Liver (tissue), 7 donors: ENCODE measurements at regions not wholly inside any gene's neighbourhood (a gene's known extent, or its start where the extent isn't known, plus 50 kb on each side); places are given as distances from the start of the nearest gene placed in this dataset.

ENCODE experiments used
- DNase-seq: peaks from one replicate; pipeline ENCODE4 v3.0.0-alpha.2; 2017; ENCODE audit warnings: low spot score
- H3K27ac ChIP-seq, 2 donors: one replicate each; pipeline ENCODE4 v1.7.0; 2013; ENCODE audit warnings: inconsistent platforms in 2 of 2, low read length in 2 of 2, control low read depth in 1 of 2, low read depth in 1 of 2, mild to moderate bottlenecking in 1 of 2
- H3K27me3 ChIP-seq, 4 donors: one replicate each; pipeline versions ENCODE4 v1.6.1 to v1.7.0; 2013; ENCODE audit warnings: low read length in 3 of 4, inconsistent platforms in 1 of 4, mild to moderate bottlenecking in 1 of 4, moderate library complexity in 1 of 4; ENCODE audit not compliant: control insufficient read depth in 4 of 4, insufficient read depth in 4 of 4
- H3K36me3 ChIP-seq, 4 donors: one replicate each; pipeline versions ENCODE4 v1.6.1 to v1.7.0; 2013; ENCODE audit warnings: low read length in 3 of 4, mild to moderate bottlenecking in 3 of 4, low read depth in 1 of 4, moderate library complexity in 1 of 4; ENCODE audit not compliant: control insufficient read depth in 4 of 4, insufficient read depth in 3 of 4
- H3K4me1 ChIP-seq, 4 donors: one replicate each; pipeline versions ENCODE4 v1.6.1 to v1.7.0; 2013; ENCODE audit warnings: low read length in 3 of 4, mild to moderate bottlenecking in 3 of 4, moderate library complexity in 1 of 4; ENCODE audit not compliant: control insufficient read depth in 4 of 4, insufficient read depth in 4 of 4
- H3K4me3 ChIP-seq, 3 donors: one replicate each; pipeline versions ENCODE4 v1.6.1 to v1.7.0; 2013; ENCODE audit warnings: low read length in 3 of 3, control low read depth in 1 of 3, low read depth in 1 of 3, mild to moderate bottlenecking in 1 of 3
- H3K9ac ChIP-seq, 2 donors: one replicate each; pipeline ENCODE4 v1.7.0; 2013; ENCODE audit warnings: low read length in 2 of 2, mild to moderate bottlenecking in 2 of 2, moderate library complexity in 2 of 2, control low read depth in 1 of 2, low read depth in 1 of 2
- H3K9me3 ChIP-seq, 4 donors: one replicate each; pipeline versions ENCODE4 v1.6.1 to v1.7.0; 2013; ENCODE audit warnings: low read length in 3 of 4; ENCODE audit not compliant: control insufficient read depth in 4 of 4
- CTCF ChIP-seq: fragments of 150-350 bp; IDR thresholded peaks from 2 replicates; pipeline ENCODE4 v1.5.1; 2017; ENCODE audit warnings: improper control_type of control experiment, low read depth, low read length; ENCODE audit not compliant: missing input control
- EGR1 ChIP-seq, 2 donors: IDR thresholded peaks; 2 replicates each; pipeline ENCODE4 v1.6.1; 2016 to 2018; ENCODE audit warnings: antibody characterized with exemption in 2 of 2, low read depth in 2 of 2
- FOXA1 ChIP-seq: IDR thresholded peaks from 2 replicates; pipeline ENCODE4 v1.6.1; 2016; ENCODE audit warnings: antibody characterized with exemption
- FOXA2 ChIP-seq: IDR thresholded peaks from 2 replicates; pipeline ENCODE4 v1.6.1; 2016; ENCODE audit warnings: antibody characterized with exemption
- GABPA ChIP-seq, 2 donors: IDR thresholded peaks in 1 of 2; conservative IDR thresholded peaks in 1 of 2; 2 replicates each; pipeline ENCODE4 v1.6.1; 2016; ENCODE audit warnings: antibody characterized with exemption in 2 of 2, mild to moderate bottlenecking in 1 of 2, moderate library complexity in 1 of 2
- HNF4A ChIP-seq, 2 donors: conservative IDR thresholded peaks; 2 replicates each; pipeline ENCODE4 v1.6.1; 2016; ENCODE audit warnings: antibody characterized with exemption in 2 of 2, mild to moderate bottlenecking in 2 of 2
- HNF4G ChIP-seq: IDR thresholded peaks from 2 replicates; pipeline ENCODE4 v1.6.1; 2016; ENCODE audit warnings: antibody characterized with exemption
- JUND ChIP-seq, 2 donors: IDR thresholded peaks; 2 replicates each; pipeline ENCODE4 v1.6.1; 2016; ENCODE audit warnings: antibody characterized with exemption in 2 of 2
- MAX ChIP-seq: IDR thresholded peaks from 2 replicates; pipeline ENCODE4 v1.6.1; 2016; ENCODE audit warnings: antibody characterized with exemption
- NR2F2 ChIP-seq: IDR thresholded peaks from 2 replicates; pipeline ENCODE4 v1.6.1; 2016; ENCODE audit warnings: antibody characterized with exemption
- RAD21 ChIP-seq, 2 donors: IDR thresholded peaks; 2 replicates each; pipeline ENCODE4 v1.6.1; 2016; ENCODE audit warnings: antibody characterized with exemption in 2 of 2, mild to moderate bottlenecking in 2 of 2
- REST ChIP-seq: IDR thresholded peaks from 2 replicates; pipeline ENCODE4 v1.6.1; 2016; ENCODE audit warnings: antibody characterized with exemption, mild to moderate bottlenecking
- RXRA ChIP-seq, 2 donors: IDR thresholded peaks; 2 replicates each; pipeline ENCODE4 v1.6.1; 2017 to 2018; ENCODE audit warnings: antibody characterized with exemption in 2 of 2, mild to moderate bottlenecking in 1 of 2
- SP1 ChIP-seq: IDR thresholded peaks from 2 replicates; pipeline ENCODE4 v1.6.1; 2018; ENCODE audit warnings: antibody characterized with exemption, mild to moderate bottlenecking
- TAF1 ChIP-seq: conservative IDR thresholded peaks from 2 replicates; pipeline ENCODE4 v1.6.1; 2016; ENCODE audit warnings: antibody characterized with exemption, mild to moderate bottlenecking
- YY1 ChIP-seq: IDR thresholded peaks from 2 replicates; pipeline ENCODE4 v1.6.1; 2016; ENCODE audit warnings: antibody characterized with exemption, mild to moderate bottlenecking
- ZBTB33 ChIP-seq: IDR thresholded peaks from 2 replicates; pipeline ENCODE4 v1.6.1; 2016; ENCODE audit warnings: antibody characterized with exemption
- TF ChIP-seq, protein P1 (sequence below): IDR thresholded peaks from 2 replicates; pipeline ENCODE4 v1.6.1; 2016; ENCODE audit warnings: antibody characterized with exemption
- donor health status: healthy.
- donor health status: healthy.
- donor health status: healthy.
- donor health status: healthy.

DNA sequence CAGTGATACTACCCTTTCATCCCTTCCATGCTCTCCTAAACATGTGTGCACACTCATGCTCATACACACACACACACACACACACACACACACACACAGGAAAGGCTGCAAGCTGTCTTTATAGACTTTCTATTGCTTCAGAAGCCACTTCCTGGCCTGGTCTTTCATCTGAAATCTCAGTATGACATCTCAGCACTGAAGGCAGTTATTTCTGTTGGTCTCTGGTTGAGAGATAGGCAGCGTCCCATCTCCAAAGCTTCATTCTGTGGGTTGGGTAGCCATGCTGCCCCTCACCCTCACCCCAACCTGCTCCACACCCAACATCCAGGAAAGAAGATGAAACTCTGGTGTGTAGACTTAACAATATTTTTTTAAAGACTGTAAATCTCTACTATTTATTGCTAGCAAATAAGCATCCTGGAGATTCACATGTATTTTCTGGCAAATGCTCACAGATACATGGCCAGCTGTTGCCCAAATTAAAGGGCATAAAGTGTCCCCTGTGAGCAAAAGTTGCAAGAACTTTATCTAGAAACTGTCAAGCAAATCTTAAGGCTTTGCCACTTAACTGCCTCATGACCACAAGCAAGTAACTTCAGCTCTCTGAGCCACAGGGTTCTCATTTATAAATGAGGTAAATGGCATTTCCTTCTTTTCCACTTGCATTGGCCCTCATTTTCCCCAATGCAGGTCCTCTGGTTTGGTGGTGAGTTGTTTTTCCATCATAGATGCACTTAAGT lies 189.8 kb upstream of the AFF2 start (continued):
- no peak for TF ChIP-seq EGR1 (IDR thresholded peaks at IDR 0.05; ENCODE audit: low read depth in 2 of 2)
- TF ChIP-seq CTCF: no peak
- TF ChIP-seq ZBTB33: no peak

GRCh38 chrX:148311544-148311943 lies 188.9 kb upstream of the AFF2 start:
- Histone ChIP-seq H3K9ac (no peak overlapping the region), H3K4me3 (no peak overlapping the region), H3K9me3 (no peaks in the 10 kb centered on the region), H3K36me3 (no peaks in the 10 kb centered on the region), H3K27me3 (no peaks in the 10 kb centered on the region), H3K4me1 (no peaks in the 10 kb centered on the region), H3K27ac (no peak overlapping the region)
- no peak for TF ChIP-seq FOXA2
- no peak for TF ChIP-seq ZBTB33
- TF ChIP-seq EGR1 (IDR thresholded peaks at IDR 0.05; ENCODE audit: low read depth in 2 of 2): no peak
- TF ChIP-seq, protein P1, sequence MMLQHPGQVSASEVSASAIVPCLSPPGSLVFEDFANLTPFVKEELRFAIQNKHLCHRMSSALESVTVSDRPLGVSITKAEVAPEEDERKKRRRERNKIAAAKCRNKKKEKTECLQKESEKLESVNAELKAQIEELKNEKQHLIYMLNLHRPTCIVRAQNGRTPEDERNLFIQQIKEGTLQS: no peak
- no peak for TF ChIP-seq HNF4G
- TF ChIP-seq NR2F2: no peak
- no peak for TF ChIP-seq TAF1
- no peak for TF ChIP-seq RAD21 (IDR thresholded peaks at IDR 0.05)
- no peak for TF ChIP-seq MAX
- no peak for TF ChIP-seq CTCF
- no peak for TF ChIP-seq YY1
- TF ChIP-seq GABPA (IDR thresholded peaks at IDR 0.05 in 1 of 2, conservative IDR thresholded peaks at IDR 0.05 in 1 of 2): no peak
- no peak for TF ChIP-seq HNF4A (conservative IDR thresholded peaks at IDR 0.05)
- no peak for TF ChIP-seq JUND (IDR thresholded peaks at IDR 0.05)
- TF ChIP-seq SP1: no peak
- TF ChIP-seq FOXA1: no peak
- no peak for TF ChIP-seq RXRA (IDR thresholded peaks at IDR 0.05)
- TF ChIP-seq REST: no peak
- no peak for DNase-seq
